ENCODE measurements at regions not wholly inside any gene's neighbourhood (a gene's known extent, or its start where the extent isn't known, plus 50 kb on each side); places are given as distances from the start of the nearest gene placed in this dataset.
A peak's percentile ranks its signal among the peaks of the same experiment; 100 is the strongest.

DNA sequence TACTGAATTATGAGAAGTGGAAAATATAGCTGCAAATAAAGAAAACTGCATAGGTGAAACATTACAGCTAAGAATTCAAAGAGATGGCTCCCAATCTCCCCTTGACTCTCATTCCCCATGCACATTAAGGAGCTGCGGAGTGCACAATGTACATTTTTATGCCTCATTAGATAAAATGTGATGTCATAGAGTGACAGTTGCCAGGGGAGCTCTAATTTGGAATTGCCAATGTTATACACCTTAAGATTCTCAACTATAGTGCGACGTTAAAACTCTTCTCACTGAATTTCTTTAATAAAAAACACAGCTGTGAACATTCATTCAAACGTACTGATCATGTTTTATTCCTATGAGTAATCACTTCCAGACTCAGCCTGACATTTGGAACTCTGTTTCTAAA lies 386.9 kb upstream of the CELF2 start:
- DNase-seq (ENCODE audit: low spot score), result no peak
- Histone ChIP-seq H2BK120ac (ENCODE audit: low read depth, low read length) (no peak overlapping the region), H3K4me3 (ENCODE audit: low read length in 2 of 2) (no peak overlapping the region), H3K18ac (ENCODE audit: low read length) (no peak overlapping the region), H3K27me3 (ENCODE audit: control insufficient read depth in 3 of 3, insufficient read depth in 3 of 3, low read depth in 1 of 3, low read length in 3 of 3) (no peaks in the 10 kb centered on the region), H2AFZ (ENCODE audit: low read length) (no peak overlapping the region), H2BK5ac (ENCODE audit: low read length) (no peak overlapping the region), H3K4me2 (ENCODE audit: insufficient read depth, low read length, poor library complexity, severe bottlenecking) (no peak overlapping the region), H3K36me3 (replicated peaks in 1 of 2; ENCODE audit: control insufficient read depth in 2 of 2, insufficient read depth in 2 of 2, low read length in 2 of 2) (no peaks in the 10 kb centered on the region), H3K23ac (ENCODE audit: low read depth, low read length, poor library complexity) (no peak overlapping the region), H2AK5ac (ENCODE audit: low read depth, low read length) (no peak overlapping the region), H3K9ac (ENCODE audit: low read depth, low read length, poor library complexity) (no peak overlapping the region), H4K8ac (ENCODE audit: low read depth, low read length) (no peak overlapping the region), H3K79me1 (ENCODE audit: low read depth, low read length) (no peaks in the 10 kb centered on the region), H4K91ac (ENCODE audit: low read depth, low read length, poor library complexity) (no peak overlapping the region), H2BK12ac (ENCODE audit: low read length) (no peak overlapping the region), H3K4ac (ENCODE audit: low read length) (no peak overlapping the region), H3K14ac (ENCODE audit: low read length) (no peak overlapping the region), H3K4me1 (ENCODE audit: control insufficient read depth in 2 of 2, insufficient read depth in 1 of 2, low read depth in 1 of 2, low read length in 2 of 2) (peaks cover 4 to 7% of the 10 kb centered on the region in 2 donors), H2BK15ac (ENCODE audit: low read length) (no peak overlapping the region), H3K9me3 (replicated peaks in 1 of 2; ENCODE audit: control insufficient read depth in 2 of 2, insufficient read depth in 1 of 2, low read depth in 1 of 2, low read length in 2 of 2) (no peaks in the 10 kb centered on the region), H3K27ac (replicated peaks; ENCODE audit: low read length) (no peak overlapping the region)
- WGBS, 2 donors (ENCODE audit: extremely low coverage in 2 of 2, insufficient read length in 2 of 2, insufficient replicate concordance in 1 of 2), result no CpG with 5 or more reads among the region's 4 CpGs

GRCh38 chr10:10642189-10642588 lies 375.5 kb upstream of the CELF2 start:
- H3K4me3 ChIP-seq (ENCODE audit: low read length in 2 of 2), result no peak overlapping the region
- no peak overlapping the region for H2BK15ac ChIP-seq (ENCODE audit: low read length)
- H2BK5ac ChIP-seq (ENCODE audit: low read length), result no peak overlapping the region
- H3K18ac ChIP-seq (ENCODE audit: low read length), result no peak overlapping the region
- no CpG with 5 or more reads among the region's 1 CpG for WGBS, 2 donors (ENCODE audit: extremely low coverage in 2 of 2, insufficient read length in 2 of 2, insufficient replicate concordance in 1 of 2)
- H3K23ac ChIP-seq (ENCODE audit: low read depth, low read length, poor library complexity), result no peak overlapping the region
- no peaks in the 10 kb centered on the region for H3K36me3 ChIP-seq (replicated peaks in 1 of 2; ENCODE audit: control insufficient read depth in 2 of 2, insufficient read depth in 2 of 2, low read length in 2 of 2)
- H3K27ac ChIP-seq (replicated peaks; ENCODE audit: low read length), result no peak overlapping the region
- no peak overlapping the region for H2AK5ac ChIP-seq (ENCODE audit: low read depth, low read length)
- no peak overlapping the region for H4K8ac ChIP-seq (ENCODE audit: low read depth, low read length)
- H3K14ac ChIP-seq (ENCODE audit: low read length), result no peak overlapping the region
- no peaks in the 10 kb centered on the region for H3K79me1 ChIP-seq (ENCODE audit: low read depth, low read length)
- H4K91ac ChIP-seq (ENCODE audit: low read depth, low read length, poor library complexity), result no peak overlapping the region
- H3K4me2 ChIP-seq (ENCODE audit: insufficient read depth, low read length, poor library complexity, severe bottlenecking), result no peak overlapping the region
- H3K4ac ChIP-seq (ENCODE audit: low read length), result no peak overlapping the region
- H3K9me3 ChIP-seq (replicated peaks in 1 of 2; ENCODE audit: control insufficient read depth in 2 of 2, insufficient read depth in 1 of 2, low read depth in 1 of 2, low read length in 2 of 2), result peaks cover 0 to 1% of the 10 kb centered on the region in 2 donors
- peaks cover 3 to 8% of the 10 kb centered on the region in 2 donors for H3K4me1 ChIP-seq (ENCODE audit: control insufficient read depth in 2 of 2, insufficient read depth in 1 of 2, low read depth in 1 of 2, low read length in 2 of 2)
- H2BK12ac ChIP-seq (ENCODE audit: low read length), result no peak overlapping the region
- H2AFZ ChIP-seq (ENCODE audit: low read length), result peak overlapping the region; percentile 69
- H2BK120ac ChIP-seq (ENCODE audit: low read depth, low read length), result no peak overlapping the region
- DNase-seq (ENCODE audit: low spot score), result no peak
- H3K9ac ChIP-seq (ENCODE audit: low read depth, low read length, poor library complexity), result no peak overlapping the region
- no peaks in the 10 kb centered on the region for H3K27me3 ChIP-seq (ENCODE audit: control insufficient read depth in 3 of 3, insufficient read depth in 3 of 3, low read depth in 1 of 3, low read length in 3 of 3)

DNA sequence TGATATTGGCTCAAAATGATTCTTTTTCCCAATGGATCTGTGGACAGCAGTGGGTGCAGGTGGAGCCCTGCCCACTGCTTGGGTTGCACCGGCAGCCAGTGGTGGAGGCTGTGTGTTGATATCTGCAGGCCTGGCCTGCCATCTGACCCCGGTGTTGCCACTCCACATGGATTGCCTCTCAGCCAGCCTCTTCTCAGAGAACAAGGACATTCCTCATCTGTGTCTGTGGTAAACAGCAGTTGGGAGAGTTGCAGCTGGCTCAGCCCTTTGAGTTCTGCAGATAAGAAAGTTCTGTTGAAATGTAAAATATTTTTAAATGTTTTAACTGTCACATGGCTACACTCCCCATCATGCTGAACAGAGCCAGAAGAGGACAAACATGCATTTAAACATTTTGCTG lies 374.9 kb upstream of the CELF2 start:
- H2BK120ac ChIP-seq (ENCODE audit: low read depth, low read length), result no peak overlapping the region
- H2AFZ ChIP-seq (ENCODE audit: low read length), result peak overlapping the region; percentile 69

GRCh38 chr10:10644008-10644646 lies 373.5 kb upstream of the CELF2 start:
- H3K79me1 ChIP-seq (ENCODE audit: low read depth, low read length), result no peaks in the 10 kb centered on the region
- H2BK5ac ChIP-seq (ENCODE audit: low read length), result no peak overlapping the region
- no peak overlapping the region for H2BK15ac ChIP-seq (ENCODE audit: low read length)
- no peak overlapping the region for H3K9ac ChIP-seq (ENCODE audit: low read depth, low read length, poor library complexity)
- no peaks in the 10 kb centered on the region for H3K27me3 ChIP-seq (ENCODE audit: control insufficient read depth in 3 of 3, insufficient read depth in 3 of 3, low read depth in 1 of 3, low read length in 3 of 3)
- no peak overlapping the region for H4K91ac ChIP-seq (ENCODE audit: low read depth, low read length, poor library complexity)
- no peak overlapping the region for H3K4me3 ChIP-seq (ENCODE audit: low read length in 2 of 2)
- no peaks in the 10 kb centered on the region for H3K36me3 ChIP-seq (replicated peaks in 1 of 2; ENCODE audit: control insufficient read depth in 2 of 2, insufficient read depth in 2 of 2, low read length in 2 of 2)
- H3K27ac ChIP-seq (replicated peaks; ENCODE audit: low read length), result no peak overlapping the region
- H2AFZ ChIP-seq (ENCODE audit: low read length), result peak overlapping the region; percentile 8
- no peak overlapping the region for H4K8ac ChIP-seq (ENCODE audit: low read depth, low read length)
- H3K9me3 ChIP-seq (replicated peaks in 1 of 2; ENCODE audit: control insufficient read depth in 2 of 2, insufficient read depth in 1 of 2, low read depth in 1 of 2, low read length in 2 of 2), result peaks cover 0 to 4% of the 10 kb centered on the region in 2 donors
- no peak for DNase-seq (ENCODE audit: low spot score)
- no peak overlapping the region for H3K18ac ChIP-seq (ENCODE audit: low read length)
- no peak overlapping the region for H3K4me2 ChIP-seq (ENCODE audit: insufficient read depth, low read length, poor library complexity, severe bottlenecking)
- no peak overlapping the region for H2AK5ac ChIP-seq (ENCODE audit: low read depth, low read length)
- H3K14ac ChIP-seq (ENCODE audit: low read length), result no peak overlapping the region
- no peak overlapping the region for H2BK120ac ChIP-seq (ENCODE audit: low read depth, low read length)
- no peak overlapping the region for H3K4ac ChIP-seq (ENCODE audit: low read length)
- H3K4me1 ChIP-seq (ENCODE audit: control insufficient read depth in 2 of 2, insufficient read depth in 1 of 2, low read depth in 1 of 2, low read length in 2 of 2), result peaks cover 3 to 8% of the 10 kb centered on the region in 2 donors
- WGBS, 2 donors (ENCODE audit: extremely low coverage in 2 of 2, insufficient read length in 2 of 2, insufficient replicate concordance in 1 of 2), result no CpG with 5 or more reads among the region's 5 CpGs
- H2BK12ac ChIP-seq (ENCODE audit: low read length), result no peak overlapping the region
- H3K23ac ChIP-seq (ENCODE audit: low read depth, low read length, poor library complexity), result no peak overlapping the region

More for the DNA sequence above, 374.9 kb upstream of the CELF2 start:
- DNase-seq (ENCODE audit: low spot score), result no peak
- no peak overlapping the region for H2BK12ac ChIP-seq (ENCODE audit: low read length)
- H3K4me1 ChIP-seq (ENCODE audit: control insufficient read depth in 2 of 2, insufficient read depth in 1 of 2, low read depth in 1 of 2, low read length in 2 of 2), result peaks cover 3 to 8% of the 10 kb centered on the region in 2 donors
- no peak overlapping the region for H3K4me3 ChIP-seq (ENCODE audit: low read length in 2 of 2)
- no peaks in the 10 kb centered on the region for H3K79me1 ChIP-seq (ENCODE audit: low read depth, low read length)
- no peak overlapping the region for H4K8ac ChIP-seq (ENCODE audit: low read depth, low read length)
- no peak overlapping the region for H3K27ac ChIP-seq (replicated peaks; ENCODE audit: low read length)
- no peaks in the 10 kb centered on the region for H3K27me3 ChIP-seq (ENCODE audit: control insufficient read depth in 3 of 3, insufficient read depth in 3 of 3, low read depth in 1 of 3, low read length in 3 of 3)
- H3K23ac ChIP-seq (ENCODE audit: low read depth, low read length, poor library complexity), result no peak overlapping the region
- no CpG with 5 or more reads among the region's 2 CpGs for WGBS, 2 donors (ENCODE audit: extremely low coverage in 2 of 2, insufficient read length in 2 of 2, insufficient replicate concordance in 1 of 2)
- peak overlapping the region; percentile 10 for H3K9ac ChIP-seq (ENCODE audit: low read depth, low read length, poor library complexity)
- peak overlapping the region; percentile 66 for H3K14ac ChIP-seq (ENCODE audit: low read length)
- H3K9me3 ChIP-seq (replicated peaks in 1 of 2; ENCODE audit: control insufficient read depth in 2 of 2, insufficient read depth in 1 of 2, low read depth in 1 of 2, low read length in 2 of 2), result peaks cover 0 to 1% of the 10 kb centered on the region in 2 donors
- H3K4me2 ChIP-seq (ENCODE audit: insufficient read depth, low read length, poor library complexity, severe bottlenecking), result no peak overlapping the region
- no peaks in the 10 kb centered on the region for H3K36me3 ChIP-seq (replicated peaks in 1 of 2; ENCODE audit: control insufficient read depth in 2 of 2, insufficient read depth in 2 of 2, low read length in 2 of 2)
- H2AK5ac ChIP-seq (ENCODE audit: low read depth, low read length), result no peak overlapping the region
- no peak overlapping the region for H3K4ac ChIP-seq (ENCODE audit: low read length)
- no peak overlapping the region for H3K18ac ChIP-seq (ENCODE audit: low read length)
- H4K91ac ChIP-seq (ENCODE audit: low read depth, low read length, poor library complexity), result no peak overlapping the region
- H2BK15ac ChIP-seq (ENCODE audit: low read length), result no peak overlapping the region
- no peak overlapping the region for H2BK5ac ChIP-seq (ENCODE audit: low read length)

All from neuronal stem cell (in vitro differentiated cells).